Nephron progenitor cell (in vitro differentiated cells): ENCODE measurements at regions not wholly inside any gene's neighbourhood (a gene's known extent, or its start where the extent isn't known, plus 50 kb on each side); places are given as distances from the start of the nearest gene placed in this dataset.

Source experiments
- DNase-seq: peaks from one replicate; pipeline ENCODE4 v3.0.0; 2021
- H3K27ac Mint-ChIP-seq: 2 replicates; pipeline ENCODE4 v1.8.0; 2021; ENCODE audit warnings: mild to moderate bottlenecking, moderate library complexity, mixed read lengths
- H3K27me3 Mint-ChIP-seq: 2 replicates; pipeline ENCODE4 v1.8.0; 2021; ENCODE audit warnings: mild to moderate bottlenecking, low read depth, mixed read lengths; ENCODE audit not compliant: poor library complexity
- H3K36me3 Mint-ChIP-seq: 2 replicates; pipeline ENCODE4 v1.8.0; 2021; ENCODE audit warnings: low read depth, mixed read lengths
- H3K4me1 Mint-ChIP-seq: 2 replicates; pipeline ENCODE4 v1.8.0; 2021; ENCODE audit warnings: mixed read lengths
- H3K4me3 Mint-ChIP-seq: 2 replicates; pipeline ENCODE4 v1.8.0; 2021; ENCODE audit warnings: mild to moderate bottlenecking, moderate library complexity, mixed read lengths
- H3K9me3 Mint-ChIP-seq: 2 replicates; pipeline ENCODE4 v1.8.0; 2021; ENCODE audit warnings: mild to moderate bottlenecking, moderate library complexity, mixed read lengths
- TF ChIP-seq, protein P1 (sequence below): fragments of 200-600 bp; sonication (generic); IDR thresholded peaks from 2 replicates; pipeline ENCODE4 v1.5.0; 2021; ENCODE audit warnings: antibody characterized with exemption

- TF ChIP-seq, protein P1, sequence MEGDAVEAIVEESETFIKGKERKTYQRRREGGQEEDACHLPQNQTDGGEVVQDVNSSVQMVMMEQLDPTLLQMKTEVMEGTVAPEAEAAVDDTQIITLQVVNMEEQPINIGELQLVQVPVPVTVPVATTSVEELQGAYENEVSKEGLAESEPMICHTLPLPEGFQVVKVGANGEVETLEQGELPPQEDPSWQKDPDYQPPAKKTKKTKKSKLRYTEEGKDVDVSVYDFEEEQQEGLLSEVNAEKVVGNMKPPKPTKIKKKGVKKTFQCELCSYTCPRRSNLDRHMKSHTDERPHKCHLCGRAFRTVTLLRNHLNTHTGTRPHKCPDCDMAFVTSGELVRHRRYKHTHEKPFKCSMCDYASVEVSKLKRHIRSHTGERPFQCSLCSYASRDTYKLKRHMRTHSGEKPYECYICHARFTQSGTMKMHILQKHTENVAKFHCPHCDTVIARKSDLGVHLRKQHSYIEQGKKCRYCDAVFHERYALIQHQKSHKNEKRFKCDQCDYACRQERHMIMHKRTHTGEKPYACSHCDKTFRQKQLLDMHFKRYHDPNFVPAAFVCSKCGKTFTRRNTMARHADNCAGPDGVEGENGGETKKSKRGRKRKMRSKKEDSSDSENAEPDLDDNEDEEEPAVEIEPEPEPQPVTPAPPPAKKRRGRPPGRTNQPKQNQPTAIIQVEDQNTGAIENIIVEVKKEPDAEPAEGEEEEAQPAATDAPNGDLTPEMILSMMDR: no peak
- no peak for DNase-seq
- Mint-ChIP-seq H3K27ac (no peak overlapping the region), H3K9me3 (peaks cover 37% of the 10 kb centered on the region), H3K27me3 (peaks cover 4% of the 10 kb centered on the region), H3K36me3 (peaks cover 30% of the 10 kb centered on the region), H3K4me1 (peaks cover 37% of the 10 kb centered on the region), H3K4me3 (no peak overlapping the region)
Measured at GRCh38 chr7:25436413-25436812, 208.1 kb upstream of the NPVF start.

DNA sequence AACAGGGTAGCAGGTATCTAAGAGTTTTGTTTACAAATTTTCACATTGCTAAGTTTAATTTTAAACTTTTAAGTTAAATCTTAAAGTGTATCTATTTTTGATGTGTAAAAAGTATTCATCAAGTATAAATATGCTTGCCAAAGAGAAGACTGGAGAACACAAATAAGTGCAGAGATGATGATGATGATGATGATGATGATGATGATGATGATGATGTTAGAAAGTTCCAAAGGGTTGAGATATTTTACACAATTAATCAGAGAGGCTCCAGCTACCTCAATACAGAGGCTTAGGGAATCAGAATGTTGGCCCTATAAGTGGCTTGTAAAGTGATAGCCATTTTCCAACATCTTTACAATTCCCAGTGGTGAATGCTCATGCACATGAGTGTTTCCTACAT, 209.0 kb upstream of the NPVF start:
- no peak for DNase-seq

DNA sequence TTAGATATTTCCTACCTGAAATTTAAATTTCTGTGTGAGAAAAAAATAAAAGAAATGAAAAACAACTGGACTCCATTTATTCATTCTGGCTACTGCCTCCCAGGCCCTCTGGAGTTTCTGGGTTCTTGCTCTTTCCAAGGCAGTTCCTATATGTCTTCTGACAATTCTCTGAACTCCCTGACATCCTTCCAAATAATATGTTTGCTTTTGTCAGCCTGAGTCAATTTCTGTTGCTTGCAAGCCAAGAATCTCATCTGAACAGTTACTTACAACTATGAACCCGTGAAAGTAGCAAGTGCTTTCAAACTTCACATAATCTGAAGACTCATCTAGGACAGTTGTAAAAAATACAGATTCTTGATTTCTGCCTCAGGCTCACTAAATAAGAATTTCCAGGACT, 216.7 kb upstream of the NPVF start:
- peaks cover 7% of the 10 kb centered on the region for H3K27me3 Mint-ChIP-seq
- no peak for DNase-seq

More for the DNA sequence above, 209.0 kb upstream of the NPVF start:
- H3K4me1 Mint-ChIP-seq: peaks cover 37% of the 10 kb centered on the region
- H3K27ac Mint-ChIP-seq: no peak overlapping the region
- H3K9me3 Mint-ChIP-seq: peaks cover 46% of the 10 kb centered on the region
- peaks cover 4% of the 10 kb centered on the region for H3K27me3 Mint-ChIP-seq
- H3K4me3 Mint-ChIP-seq: no peak overlapping the region
- peaks cover 38% of the 10 kb centered on the region for H3K36me3 Mint-ChIP-seq
- TF ChIP-seq, protein P1: no peak

DNA sequence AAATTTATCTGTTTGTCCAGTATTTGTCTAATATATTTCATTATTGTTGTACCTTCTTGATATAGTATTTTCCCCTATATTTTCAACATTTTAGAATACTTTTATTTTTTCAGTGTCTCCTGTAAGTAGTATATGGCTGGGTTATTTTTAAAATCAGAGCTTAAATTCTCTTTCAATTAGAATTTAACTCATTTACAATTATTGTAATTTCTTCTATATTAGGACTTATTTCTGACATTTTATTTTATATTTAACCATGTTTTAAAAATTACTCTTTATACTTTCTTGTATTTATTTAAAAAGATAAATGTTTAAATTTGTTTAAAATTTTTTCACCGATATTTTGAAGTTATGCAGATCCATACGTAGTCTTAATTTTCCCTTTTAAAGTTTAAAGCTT, 220.0 kb upstream of the NPVF start:
- Mint-ChIP-seq H3K27me3 (peaks cover 7% of the 10 kb centered on the region), H3K9me3 (peaks cover 43% of the 10 kb centered on the region), H3K27ac (no peak overlapping the region), H3K4me3 (no peak overlapping the region), H3K4me1 (peaks cover under 1% of the 10 kb centered on the region), H3K36me3 (peaks cover 5% of the 10 kb centered on the region)
- no peak for DNase-seq
- TF ChIP-seq, protein P1: no peak

More for the DNA sequence above, 216.7 kb upstream of the NPVF start:
- peaks cover 36% of the 10 kb centered on the region for H3K36me3 Mint-ChIP-seq
- H3K9me3 Mint-ChIP-seq: peaks cover 68% of the 10 kb centered on the region
- no peak overlapping the region for H3K4me3 Mint-ChIP-seq
- H3K27ac Mint-ChIP-seq: no peak overlapping the region
- TF ChIP-seq, protein P1: no peak
- H3K4me1 Mint-ChIP-seq: no peaks in the 10 kb centered on the region

GRCh38 chr7:25454020-25454419, 225.7 kb upstream of the NPVF start:
- no peak overlapping the region for H3K27ac Mint-ChIP-seq
- TF ChIP-seq, protein P1: no peak
- H3K36me3 Mint-ChIP-seq: no peaks in the 10 kb centered on the region
- peaks cover 10% of the 10 kb centered on the region for H3K27me3 Mint-ChIP-seq
- peaks cover 40% of the 10 kb centered on the region for H3K4me1 Mint-ChIP-seq
- DNase-seq: no peak
- H3K4me3 Mint-ChIP-seq: no peak overlapping the region
- peaks cover 8% of the 10 kb centered on the region for H3K9me3 Mint-ChIP-seq

DNA sequence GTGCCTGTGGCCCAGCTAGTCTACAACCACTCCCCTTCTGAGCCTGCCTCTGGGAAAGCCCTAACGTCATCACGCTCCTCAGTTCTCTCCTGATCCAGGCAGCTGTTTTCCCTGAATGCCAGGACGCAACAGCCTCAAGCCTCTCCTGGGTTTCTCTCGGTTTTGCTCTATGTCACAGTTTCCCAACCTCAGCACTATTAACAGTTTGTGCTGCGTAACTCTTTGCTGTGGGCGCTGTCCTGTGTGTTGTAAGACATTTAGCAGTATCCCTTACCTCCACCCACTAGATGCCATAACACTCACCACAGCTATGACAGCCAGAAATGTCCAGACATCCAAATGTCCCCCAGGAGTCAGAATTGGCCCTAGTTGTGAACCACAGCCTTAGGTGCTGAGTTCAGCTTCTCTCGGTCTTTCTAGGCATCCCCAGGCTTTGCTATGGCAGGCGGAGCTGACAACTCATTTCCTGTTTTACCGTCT, 226.3 kb upstream of the NPVF start:
- H3K27ac Mint-ChIP-seq: no peak overlapping the region
- no peak overlapping the region for H3K4me3 Mint-ChIP-seq
- H3K27me3 Mint-ChIP-seq: peaks cover 7% of the 10 kb centered on the region
- no peaks in the 10 kb centered on the region for H3K36me3 Mint-ChIP-seq
- DNase-seq: no peak
- peaks cover 8% of the 10 kb centered on the region for H3K9me3 Mint-ChIP-seq
- H3K4me1 Mint-ChIP-seq: peaks cover 40% of the 10 kb centered on the region
- TF ChIP-seq, protein P1: no peak
